GM18951 (cell line): ENCODE measurements at regions not wholly inside any gene's neighbourhood (a gene's known extent, or its start where the extent isn't known, plus 50 kb on each side); places are given as distances from the start of the nearest gene placed in this dataset.

ENCODE experiments used
- POLR2A ChIP-seq: IDR thresholded peaks from 4 replicates; pipeline ENCODE4 v1.6.1; 2011; ENCODE audit warnings: mild to moderate bottlenecking; ENCODE audit not compliant: insufficient read length, insufficient read depth; ENCODE audit errors: extremely low read depth
- in situ Hi-C: fragments of 300-500 bp; cut with MboI; formaldehyde crosslinking; loops from one replicate; pipeline ENCODE4 v1.12.0; 2022; ENCODE audit warnings: low sequenced_read_pairs, mixed read lengths, inconsistent platforms; ENCODE audit not compliant: unreplicated experiment

DNA sequence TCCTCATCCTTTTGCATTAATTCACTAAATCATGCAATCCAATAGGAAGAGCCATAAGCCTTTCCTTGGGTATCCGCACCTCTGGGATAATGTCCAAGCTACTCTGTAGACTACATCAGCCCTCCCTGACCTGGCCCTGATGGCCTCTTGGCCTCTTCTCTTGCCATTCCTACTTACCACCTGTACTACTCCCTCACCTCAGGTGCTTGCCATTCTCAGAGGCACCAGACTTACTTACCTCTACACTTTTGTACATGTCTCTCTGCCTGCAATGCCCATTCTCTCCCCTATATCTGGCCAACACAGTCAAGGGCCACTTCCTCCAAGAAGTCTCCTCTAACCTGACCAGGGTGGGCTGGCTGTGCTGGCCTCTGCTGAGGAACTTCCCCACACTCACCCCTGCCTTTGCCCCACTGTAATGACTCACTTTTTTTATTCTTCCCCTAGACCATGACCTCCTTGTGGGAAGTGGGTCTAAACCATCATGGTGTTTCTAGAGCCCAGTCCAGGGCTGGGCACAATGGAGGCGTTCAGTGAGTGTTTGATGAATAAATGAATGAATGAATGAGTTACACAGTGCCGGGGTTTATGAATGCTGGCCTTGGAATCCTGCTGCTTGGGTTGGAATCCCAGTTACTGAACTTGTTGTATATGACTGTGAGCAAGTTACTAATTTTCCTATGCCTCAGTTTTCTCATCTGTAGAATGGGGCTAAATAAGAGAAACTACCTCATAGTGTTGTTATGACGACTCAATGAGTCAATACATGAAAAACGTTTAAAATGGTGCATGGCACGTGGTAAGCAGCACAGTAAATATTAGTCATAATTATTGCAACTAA lies 179.8 kb downstream of the FOXD2 start:
- TF ChIP-seq POLR2A = no peak

GRCh38 chr1:47618222-47618720 lies 180.4 kb downstream of the FOXD2 start:
- no peak for TF ChIP-seq POLR2A
- in situ Hi-C loops = no loop called here

More for the DNA sequence above, 179.8 kb downstream of the FOXD2 start:
- in situ Hi-C loops = no loop called here

GRCh38 chr1:47618830-47619229 lies 181.0 kb downstream of the FOXD2 start:
- no peak for TF ChIP-seq POLR2A
- in situ Hi-C loops = no loop called here

DNA sequence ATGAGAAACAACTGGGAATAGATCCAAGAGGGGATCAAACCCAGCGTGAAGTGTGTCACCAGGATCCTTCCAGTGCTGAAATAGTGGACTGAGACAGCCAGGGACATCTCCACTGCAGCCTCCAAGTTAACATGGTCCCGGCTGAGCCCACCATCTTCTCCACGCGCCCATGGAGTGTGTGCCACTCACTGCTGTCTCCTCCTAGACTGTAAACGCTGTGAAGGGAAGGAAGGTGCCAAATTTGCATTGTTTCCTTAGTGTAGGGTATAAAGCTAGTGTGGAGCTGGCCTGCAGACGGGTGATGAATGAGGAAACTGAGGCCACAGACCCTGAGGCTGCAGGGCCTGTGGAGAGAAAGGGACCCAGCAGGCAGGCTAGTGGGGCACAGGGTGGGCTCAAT lies 183.6 kb downstream of the FOXD2 start:
- in situ Hi-C loops = no loop called here
- TF ChIP-seq POLR2A = no peak

DNA sequence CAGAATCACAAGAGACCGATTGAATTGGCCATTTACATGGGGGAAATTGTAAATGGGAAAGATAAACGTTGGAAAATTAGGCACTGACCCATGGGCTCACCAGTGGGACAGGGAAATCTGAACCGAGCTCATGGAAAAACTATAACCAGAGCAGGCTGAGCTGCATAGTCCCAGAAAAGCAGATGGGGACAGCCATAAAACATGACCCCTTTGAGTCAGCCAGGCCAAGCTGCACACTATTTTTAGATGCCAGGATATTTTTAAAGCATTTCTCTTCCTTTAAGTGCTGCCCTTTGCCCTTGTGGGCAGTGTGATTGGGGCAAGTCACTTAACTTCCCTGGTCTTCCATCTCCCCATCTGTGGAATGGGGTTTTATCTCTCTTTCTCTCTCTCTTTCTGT lies 184.1 kb downstream of the FOXD2 start:
- no peak for TF ChIP-seq POLR2A
- in situ Hi-C loops = no loop called here

- no peak for TF ChIP-seq POLR2A
- in situ Hi-C loops = no loop called here
Observed at GRCh38 chr1:47622776-47623556, 185.1 kb downstream of the FOXD2 start.

- no peak for TF ChIP-seq POLR2A
- in situ Hi-C loops = no loop called here
Observed at GRCh38 chr1:47623557-47623940, 185.7 kb downstream of the FOXD2 start.

- TF ChIP-seq POLR2A = no peak
- in situ Hi-C loops = no loop called here
Observed at GRCh38 chr1:47624531-47624930, 186.7 kb downstream of the FOXD2 start.

DNA sequence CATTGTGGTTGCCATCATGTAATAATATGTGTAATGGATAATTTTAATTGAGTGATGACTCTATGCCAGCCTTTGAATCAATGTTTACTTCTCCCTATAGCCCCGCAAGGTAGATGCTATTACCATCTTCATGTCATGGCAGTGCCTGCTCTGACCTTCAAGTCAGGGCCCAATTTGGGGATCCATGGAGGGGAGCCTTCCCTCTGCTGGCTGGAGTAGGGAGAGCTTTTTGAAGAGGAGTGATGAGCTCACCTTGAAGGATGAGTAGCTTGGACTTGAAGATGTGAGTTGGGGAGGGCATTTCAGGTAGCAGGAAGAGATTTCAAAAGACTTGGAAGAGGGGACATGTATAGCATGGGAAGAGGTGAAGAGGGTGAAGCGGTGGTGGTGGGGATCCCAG lies 189.2 kb downstream of the FOXD2 start:
- TF ChIP-seq POLR2A = no peak
- in situ Hi-C loops = no loop called here

DNA sequence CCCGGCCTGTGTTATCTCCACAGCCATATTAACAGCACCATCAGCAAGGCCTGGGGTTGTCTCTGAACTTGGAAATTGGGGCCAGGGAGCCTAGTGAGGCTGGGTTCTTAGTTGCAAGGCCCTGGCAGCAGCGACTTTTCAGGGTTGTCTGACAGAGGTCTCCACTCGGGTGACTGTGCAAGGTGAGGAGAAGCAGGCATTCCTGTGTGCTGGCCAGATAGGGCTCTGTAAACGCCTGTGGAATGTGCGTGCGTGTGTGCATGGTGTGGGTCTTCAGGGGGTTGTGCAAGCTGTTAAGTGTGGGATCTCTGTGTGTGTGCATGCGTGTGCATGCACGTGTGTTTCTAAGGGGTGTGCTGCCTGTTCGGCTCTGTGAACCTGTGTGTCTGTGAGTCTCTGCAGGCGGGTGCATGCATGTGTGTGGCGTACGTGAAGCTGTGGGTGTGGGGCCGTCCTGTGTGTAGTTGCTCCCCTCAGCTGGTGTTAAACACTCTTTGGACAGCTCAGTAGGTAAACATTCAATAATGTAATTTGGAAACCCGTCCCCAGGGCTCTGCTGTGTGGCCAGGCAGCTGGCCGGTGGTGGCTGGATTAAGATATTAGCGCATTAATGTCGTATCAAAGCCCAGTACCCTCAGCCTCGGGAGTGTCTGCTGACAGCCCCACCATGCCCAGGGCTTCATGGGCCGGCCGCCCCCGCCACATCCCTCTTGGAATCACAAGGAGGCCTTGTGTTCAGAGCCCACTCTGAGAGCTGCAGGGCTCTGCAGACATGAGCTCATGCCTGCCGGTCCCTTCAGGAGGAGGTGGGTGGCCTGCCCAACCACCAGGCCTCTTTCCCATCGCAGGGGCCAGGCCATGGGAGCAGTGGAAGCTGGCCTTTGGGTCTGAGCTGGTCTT lies 189.9 kb downstream of the FOXD2 start:
- no peak for TF ChIP-seq POLR2A
- in situ Hi-C loops = no loop called here

GRCh38 chr1:47629201-47629600 lies 191.4 kb downstream of the FOXD2 start:
- in situ Hi-C loops = no loop called here
- TF ChIP-seq POLR2A = no peak

DNA sequence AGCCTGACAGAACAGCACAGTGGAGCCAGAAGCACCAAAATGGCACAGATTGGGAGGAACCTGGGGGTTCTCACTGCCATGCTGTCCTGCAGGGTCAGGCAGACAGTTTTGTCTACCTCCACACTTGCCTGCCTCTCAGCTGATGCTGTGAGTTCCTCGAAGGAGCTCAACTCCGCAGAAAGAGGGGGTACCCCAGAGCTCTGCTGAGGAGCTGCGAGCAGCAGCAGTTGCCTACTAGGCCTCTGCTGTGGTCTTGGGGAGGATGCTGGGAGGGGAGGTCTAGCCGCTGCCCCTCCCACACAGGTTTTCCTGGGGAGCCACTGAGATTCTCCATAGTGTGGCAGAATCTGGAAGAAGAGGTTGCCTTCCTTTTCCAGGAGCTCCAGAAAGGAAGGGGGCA lies 192.5 kb downstream of the FOXD2 start:
- in situ Hi-C loops = no loop called here
- TF ChIP-seq POLR2A = no peak
